GM23338 (cell line): ENCODE measurements at regions not wholly inside any gene's neighbourhood (a gene's known extent, or its start where the extent isn't known, plus 50 kb on each side); places are given as distances from the start of the nearest gene placed in this dataset.

ENCODE experiments used
- ATAC-seq: fragments of 200-7000 bp; cut with Tn5 transposase; 3 replicates; pipeline ENCODE4 v1.9.1; 2020
- DNase-seq: peaks from one replicate; pipeline ENCODE4 v3.0.0-alpha.2; 2015; ENCODE audit warnings: low spot score
- H2AFZ ChIP-seq: fragments of 200-600 bp; sonication (generic); 2 replicates; pipeline ENCODE4 v1.8.0; 2016; ENCODE audit warnings: antibody characterized with exemption, mild to moderate bottlenecking, moderate library complexity
- H3F3A ChIP-seq: fragments of 200-600 bp; sonication (generic); replicated peaks from 2 replicates; pipeline ENCODE4 v1.8.0; 2017; ENCODE audit warnings: antibody characterized with exemption, mixed run types, low read depth
- H3K27ac ChIP-seq: fragments of 200-600 bp; sonication (generic); 2 replicates; pipeline ENCODE4 v1.6.1; 2016; ENCODE audit warnings: low read depth
- H3K27me3 ChIP-seq: fragments of 200-600 bp; sonication (generic); 2 replicates; pipeline ENCODE4 v1.8.0; 2016; ENCODE audit warnings: mild to moderate bottlenecking, mixed run types, moderate library complexity; ENCODE audit not compliant: insufficient read depth
- H3K36me3 ChIP-seq: fragments of 200-600 bp; sonication (generic); 2 replicates; pipeline ENCODE4 v1.8.0; 2016; ENCODE audit warnings: mild to moderate bottlenecking; ENCODE audit not compliant: insufficient read depth
- H3K4me1 ChIP-seq: fragments of 200-600 bp; sonication (generic); 2 replicates; pipeline ENCODE4 v1.8.0; 2016; ENCODE audit warnings: mild to moderate bottlenecking, moderate library complexity; ENCODE audit not compliant: insufficient read depth
- H3K4me2 ChIP-seq: fragments of 200-600 bp; sonication (generic); 2 replicates; pipeline ENCODE4 v1.7.1; 2017; ENCODE audit warnings: mixed run types
- H3K4me3 ChIP-seq: fragments of 200-600 bp; sonication (generic); 2 replicates; pipeline ENCODE4 v1.6.1; 2016; ENCODE audit warnings: mixed run types
- H3K79me2 ChIP-seq: fragments of 200-600 bp; sonication (generic); replicated peaks from 2 replicates; pipeline ENCODE4 v1.8.0; 2017; ENCODE audit warnings: mild to moderate bottlenecking; ENCODE audit not compliant: insufficient read depth
- H3K9me2 ChIP-seq: fragments of 200-600 bp; sonication (generic); 2 replicates; pipeline ENCODE4 v1.8.0; 2017; ENCODE audit not compliant: insufficient read depth
- H4K20me1 ChIP-seq: fragments of 200-600 bp; sonication (generic); replicated peaks from 2 replicates; pipeline ENCODE4 v1.8.0; 2017; ENCODE audit warnings: mild to moderate bottlenecking; ENCODE audit not compliant: insufficient read depth
- H3K27ac Mint-ChIP-seq: 2 replicates; pipeline ENCODE4 v1.8.0; 2020; ENCODE audit warnings: inconsistent platforms, mild to moderate bottlenecking, moderate library complexity, mixed read lengths
- H3K27me3 Mint-ChIP-seq: 3 replicates; pipeline ENCODE4 v1.8.0; 2022; ENCODE audit warnings: low read depth, mild to moderate bottlenecking, moderate library complexity, mixed read lengths, inconsistent platforms; ENCODE audit not compliant: insufficient read depth, poor library complexity
- H3K36me3 Mint-ChIP-seq: 3 replicates; pipeline ENCODE4 v1.8.0; 2021; ENCODE audit warnings: low read depth, mild to moderate bottlenecking, inconsistent platforms, moderate library complexity, mixed read lengths
- H3K4me1 Mint-ChIP-seq: 3 replicates; pipeline ENCODE4 v1.8.0; 2020; ENCODE audit warnings: mild to moderate bottlenecking, inconsistent platforms, mixed read lengths
- H3K4me3 Mint-ChIP-seq: 3 replicates; pipeline ENCODE4 v1.8.0; 2021; ENCODE audit warnings: moderate library complexity, mild to moderate bottlenecking, inconsistent platforms, mixed read lengths
- H3K9me3 Mint-ChIP-seq: 3 replicates; pipeline ENCODE4 v1.8.0; 2020; ENCODE audit warnings: moderate library complexity, mild to moderate bottlenecking, inconsistent platforms, mixed read lengths
- CREB1 ChIP-seq: fragments of 250-450 bp; sonication (Bioruptor Pico); IDR thresholded peaks from 2 replicates; pipeline ENCODE4 v1.5.0; 2020; ENCODE audit warnings: low read depth, mild to moderate bottlenecking, moderate library complexity
- EZH2 ChIP-seq: fragments of 200-600 bp; sonication (generic); IDR thresholded peaks from one replicate; pipeline ENCODE4 v1.8.0; 2017; ENCODE audit warnings: antibody characterized with exemption, mild to moderate bottlenecking, low read depth; ENCODE audit not compliant: unreplicated experiment
- EZH2phosphoT487 ChIP-seq: fragments of 200-600 bp; sonication (generic); IDR thresholded peaks from one replicate; pipeline ENCODE4 v1.8.1; 2018; ENCODE audit warnings: antibody characterized with exemption; ENCODE audit not compliant: unreplicated experiment
- JUNB ChIP-seq: IDR thresholded peaks from one replicate; pipeline ENCODE4 v1.6.1; 2016; ENCODE audit warnings: antibody characterized with exemption; ENCODE audit not compliant: unreplicated experiment
- NANOG ChIP-seq: IDR thresholded peaks from 2 replicates; pipeline ENCODE4 v1.6.1; 2016; ENCODE audit warnings: antibody characterized with exemption, borderline replicate concordance
- POLR2AphosphoS5 ChIP-seq: IDR thresholded peaks from 2 replicates; pipeline ENCODE4 v1.6.1; 2016; ENCODE audit warnings: antibody characterized with exemption, low read depth
- STAT1 ChIP-seq: IDR thresholded peaks from one replicate; pipeline ENCODE4 v1.6.1; 2016; ENCODE audit warnings: antibody characterized with exemption; ENCODE audit not compliant: unreplicated experiment
- ZNF114 ChIP-seq: fragments of 250-450 bp; sonication (Bioruptor Pico); IDR thresholded peaks from 2 replicates; pipeline ENCODE4 v1.5.0; 2020; ENCODE audit warnings: mild to moderate bottlenecking, moderate library complexity
- ZNF331 ChIP-seq: fragments of 250-450 bp; sonication (Bioruptor Pico); IDR thresholded peaks from 2 replicates; pipeline ENCODE4 v1.5.0; 2020; ENCODE audit warnings: low read depth, mild to moderate bottlenecking, moderate library complexity
- TF ChIP-seq, protein P1 (sequence below), 2 experiments: fragments of 200-600 bp in 1 of 2; sonication (generic) in 1 of 2; conservative IDR thresholded peaks; 2 replicates each; pipeline versions ENCODE4 v1.5.1 to v1.6.1; 2016 to 2017; ENCODE audit warnings: antibody characterized with exemption in 2 of 2, low read depth in 2 of 2, mild to moderate bottlenecking in 2 of 2, moderate library complexity in 1 of 2
- TF ChIP-seq, protein P2 (sequence below): IDR thresholded peaks from 2 replicates; pipeline ENCODE4 v1.6.1; 2016; ENCODE audit warnings: antibody characterized with exemption
- TF ChIP-seq, protein P3 (sequence below): IDR thresholded peaks from one replicate; pipeline ENCODE4 v1.6.1; 2018; ENCODE audit warnings: antibody characterized with exemption; ENCODE audit not compliant: unreplicated experiment

DNA sequence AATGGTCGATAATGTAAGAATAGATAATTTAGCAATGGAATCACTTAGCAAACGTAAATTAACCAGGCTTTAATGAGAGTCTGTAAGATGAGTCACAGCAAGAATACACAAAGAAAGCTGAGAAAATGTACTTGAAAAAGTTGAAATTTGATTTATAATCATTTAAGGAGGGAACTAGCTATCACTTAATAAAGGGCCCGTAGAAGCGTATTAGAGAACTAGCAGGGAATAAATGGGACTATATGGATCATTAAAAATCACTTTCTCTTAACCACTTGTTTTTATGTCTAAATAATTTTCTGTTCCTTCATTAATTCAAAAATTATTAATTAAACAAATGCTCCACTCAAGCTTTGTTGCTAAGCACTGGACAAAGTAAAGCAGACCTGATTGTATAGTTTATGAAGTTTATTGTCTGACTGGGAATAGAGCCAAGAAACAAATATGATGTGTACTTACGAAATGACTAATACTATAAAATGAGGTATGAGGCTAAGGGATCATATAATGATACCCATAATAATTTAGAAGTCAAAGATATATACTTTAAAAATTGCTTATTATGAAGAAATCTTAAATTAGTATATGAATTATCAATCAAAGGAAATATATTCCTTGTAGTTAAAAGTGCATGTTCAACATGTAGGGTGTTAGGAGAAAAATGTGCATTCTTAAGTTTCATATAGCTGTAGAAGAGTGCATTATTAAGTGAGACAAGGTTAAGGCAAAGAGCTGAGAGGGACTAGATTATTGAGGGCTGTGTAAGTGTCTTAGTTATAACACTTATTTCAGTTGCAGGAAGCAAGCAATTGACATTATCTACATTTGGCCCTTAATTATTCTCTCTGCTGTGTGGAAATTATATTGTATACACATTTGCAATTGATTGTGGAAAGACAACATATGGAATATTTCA lies 196.8 kb downstream of the PRDM9 start:
- TF ChIP-seq ZNF331 (CRISPR knock-in tag) (no peak), NANOG (no peak), CREB1 (CRISPR knock-in tag) (no peak), JUNB (no peak), STAT1 (no peak), EZH2 (no peak), POLR2AphosphoS5 (no peak)
- TF ChIP-seq, protein P1, sequence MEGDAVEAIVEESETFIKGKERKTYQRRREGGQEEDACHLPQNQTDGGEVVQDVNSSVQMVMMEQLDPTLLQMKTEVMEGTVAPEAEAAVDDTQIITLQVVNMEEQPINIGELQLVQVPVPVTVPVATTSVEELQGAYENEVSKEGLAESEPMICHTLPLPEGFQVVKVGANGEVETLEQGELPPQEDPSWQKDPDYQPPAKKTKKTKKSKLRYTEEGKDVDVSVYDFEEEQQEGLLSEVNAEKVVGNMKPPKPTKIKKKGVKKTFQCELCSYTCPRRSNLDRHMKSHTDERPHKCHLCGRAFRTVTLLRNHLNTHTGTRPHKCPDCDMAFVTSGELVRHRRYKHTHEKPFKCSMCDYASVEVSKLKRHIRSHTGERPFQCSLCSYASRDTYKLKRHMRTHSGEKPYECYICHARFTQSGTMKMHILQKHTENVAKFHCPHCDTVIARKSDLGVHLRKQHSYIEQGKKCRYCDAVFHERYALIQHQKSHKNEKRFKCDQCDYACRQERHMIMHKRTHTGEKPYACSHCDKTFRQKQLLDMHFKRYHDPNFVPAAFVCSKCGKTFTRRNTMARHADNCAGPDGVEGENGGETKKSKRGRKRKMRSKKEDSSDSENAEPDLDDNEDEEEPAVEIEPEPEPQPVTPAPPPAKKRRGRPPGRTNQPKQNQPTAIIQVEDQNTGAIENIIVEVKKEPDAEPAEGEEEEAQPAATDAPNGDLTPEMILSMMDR (conservative IDR thresholded peaks at IDR 0.05; ENCODE audit: low read depth in 2 of 2), result no peak
- TF ChIP-seq, protein P2, sequence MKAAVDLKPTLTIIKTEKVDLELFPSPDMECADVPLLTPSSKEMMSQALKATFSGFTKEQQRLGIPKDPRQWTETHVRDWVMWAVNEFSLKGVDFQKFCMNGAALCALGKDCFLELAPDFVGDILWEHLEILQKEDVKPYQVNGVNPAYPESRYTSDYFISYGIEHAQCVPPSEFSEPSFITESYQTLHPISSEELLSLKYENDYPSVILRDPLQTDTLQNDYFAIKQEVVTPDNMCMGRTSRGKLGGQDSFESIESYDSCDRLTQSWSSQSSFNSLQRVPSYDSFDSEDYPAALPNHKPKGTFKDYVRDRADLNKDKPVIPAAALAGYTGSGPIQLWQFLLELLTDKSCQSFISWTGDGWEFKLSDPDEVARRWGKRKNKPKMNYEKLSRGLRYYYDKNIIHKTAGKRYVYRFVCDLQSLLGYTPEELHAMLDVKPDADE, result no peak
- Mint-ChIP-seq H3K27ac (no peak overlapping the region), H3K27me3 (no peaks in the 10 kb centered on the region), H3K9me3 (no peaks in the 10 kb centered on the region), H3K4me3 (no peak overlapping the region), H3K36me3 (no peaks in the 10 kb centered on the region), H3K4me1 (no peaks in the 10 kb centered on the region)
- DNase-seq (no peak), ATAC-seq (no peak)
- H3F3A ChIP-seq, result no peaks in the 10 kb centered on the region
- H3K27ac ChIP-seq, result no peak overlapping the region
- H3K79me2 ChIP-seq, result no peaks in the 10 kb centered on the region
- H3K9me2 ChIP-seq, result no peaks in the 10 kb centered on the region
- no peak overlapping the region for H3K4me3 ChIP-seq
- no peak overlapping the region for H3K4me2 ChIP-seq
- no peak overlapping the region for H2AFZ ChIP-seq
- H3K27me3 ChIP-seq, result no peaks in the 10 kb centered on the region
- no peaks in the 10 kb centered on the region for H3K36me3 ChIP-seq
- no peaks in the 10 kb centered on the region for H3K4me1 ChIP-seq
- no peaks in the 10 kb centered on the region for H4K20me1 ChIP-seq

DNA sequence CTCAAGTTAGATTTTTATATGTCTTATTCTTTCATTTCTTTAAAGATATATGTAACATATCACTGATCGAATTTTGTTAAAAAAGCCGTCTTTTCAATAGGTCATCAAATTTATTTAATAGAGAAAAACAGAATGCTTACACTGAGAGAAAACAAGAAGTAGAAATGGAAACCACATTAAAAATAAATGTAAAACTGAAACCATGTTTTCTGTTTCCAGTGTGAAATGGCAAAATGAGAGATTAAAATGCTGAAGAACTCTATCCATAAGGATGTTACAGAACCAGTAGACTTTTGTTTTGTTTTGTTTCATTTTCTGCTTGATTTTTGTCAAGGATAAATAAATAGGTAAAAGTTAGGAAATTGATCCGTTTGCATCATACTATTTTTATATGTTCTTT lies 210.1 kb downstream of the PRDM9 start:
- no peaks in the 10 kb centered on the region for H3K36me3 ChIP-seq
- Mint-ChIP-seq H3K27ac (no peak overlapping the region), H3K4me3 (no peak overlapping the region), H3K9me3 (no peaks in the 10 kb centered on the region), H3K27me3 (no peaks in the 10 kb centered on the region), H3K36me3 (no peaks in the 10 kb centered on the region), H3K4me1 (no peaks in the 10 kb centered on the region)
- no peaks in the 10 kb centered on the region for H3K27me3 ChIP-seq
- H2AFZ ChIP-seq, result no peak overlapping the region
- H3K79me2 ChIP-seq, result no peaks in the 10 kb centered on the region
- ATAC-seq (no peak), DNase-seq (no peak)
- no peak overlapping the region for H3K4me2 ChIP-seq
- H3K4me1 ChIP-seq, result no peaks in the 10 kb centered on the region
- H3F3A ChIP-seq, result no peaks in the 10 kb centered on the region
- H4K20me1 ChIP-seq, result no peaks in the 10 kb centered on the region
- H3K4me3 ChIP-seq, result no peak overlapping the region
- no peaks in the 10 kb centered on the region for H3K9me2 ChIP-seq
- no peak overlapping the region for H3K27ac ChIP-seq
- TF ChIP-seq EZH2phosphoT487, result no peak
- TF ChIP-seq ZNF114 (CRISPR knock-in tag), result no peak
- no peak for TF ChIP-seq CREB1 (CRISPR knock-in tag)
- TF ChIP-seq, protein P2, result no peak
- TF ChIP-seq, protein P3, sequence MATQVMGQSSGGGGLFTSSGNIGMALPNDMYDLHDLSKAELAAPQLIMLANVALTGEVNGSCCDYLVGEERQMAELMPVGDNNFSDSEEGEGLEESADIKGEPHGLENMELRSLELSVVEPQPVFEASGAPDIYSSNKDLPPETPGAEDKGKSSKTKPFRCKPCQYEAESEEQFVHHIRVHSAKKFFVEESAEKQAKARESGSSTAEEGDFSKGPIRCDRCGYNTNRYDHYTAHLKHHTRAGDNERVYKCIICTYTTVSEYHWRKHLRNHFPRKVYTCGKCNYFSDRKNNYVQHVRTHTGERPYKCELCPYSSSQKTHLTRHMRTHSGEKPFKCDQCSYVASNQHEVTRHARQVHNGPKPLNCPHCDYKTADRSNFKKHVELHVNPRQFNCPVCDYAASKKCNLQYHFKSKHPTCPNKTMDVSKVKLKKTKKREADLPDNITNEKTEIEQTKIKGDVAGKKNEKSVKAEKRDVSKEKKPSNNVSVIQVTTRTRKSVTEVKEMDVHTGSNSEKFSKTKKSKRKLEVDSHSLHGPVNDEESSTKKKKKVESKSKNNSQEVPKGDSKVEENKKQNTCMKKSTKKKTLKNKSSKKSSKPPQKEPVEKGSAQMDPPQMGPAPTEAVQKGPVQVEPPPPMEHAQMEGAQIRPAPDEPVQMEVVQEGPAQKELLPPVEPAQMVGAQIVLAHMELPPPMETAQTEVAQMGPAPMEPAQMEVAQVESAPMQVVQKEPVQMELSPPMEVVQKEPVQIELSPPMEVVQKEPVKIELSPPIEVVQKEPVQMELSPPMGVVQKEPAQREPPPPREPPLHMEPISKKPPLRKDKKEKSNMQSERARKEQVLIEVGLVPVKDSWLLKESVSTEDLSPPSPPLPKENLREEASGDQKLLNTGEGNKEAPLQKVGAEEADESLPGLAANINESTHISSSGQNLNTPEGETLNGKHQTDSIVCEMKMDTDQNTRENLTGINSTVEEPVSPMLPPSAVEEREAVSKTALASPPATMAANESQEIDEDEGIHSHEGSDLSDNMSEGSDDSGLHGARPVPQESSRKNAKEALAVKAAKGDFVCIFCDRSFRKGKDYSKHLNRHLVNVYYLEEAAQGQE, result no peak
- no peak for TF ChIP-seq EZH2
- TF ChIP-seq JUNB, result no peak
